ENCODE measurements at regions not wholly inside any gene's neighbourhood (a gene's known extent, or its start where the extent isn't known, plus 50 kb on each side); places are given as distances from the start of the nearest gene placed in this dataset.
"Not testable (repeated sequence)": the region's sequence is repeated elsewhere in the genome, so short reads cannot be mapped to it uniquely, and the experiment has no call there.

DNA sequence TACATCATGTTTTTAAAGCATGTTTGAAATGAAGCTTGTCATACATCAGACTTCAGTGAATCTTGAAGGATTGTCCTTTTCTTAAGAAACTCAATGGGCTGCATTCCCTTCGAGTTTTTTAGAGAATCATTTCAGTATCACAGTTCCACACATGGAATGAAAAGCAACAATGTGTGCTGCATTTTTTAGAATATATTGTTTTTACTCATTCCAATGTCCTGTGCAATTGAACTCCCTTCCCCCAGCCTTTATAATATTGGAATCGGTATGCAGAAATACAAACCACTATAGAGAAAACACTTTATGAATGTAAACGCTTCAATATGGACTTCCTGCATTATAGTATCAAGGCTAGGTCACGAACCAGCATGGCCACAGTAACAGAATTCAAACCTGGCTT is 634.4 kb downstream of the GATA3 start:
- DNase-seq (ENCODE audit: low spot score) = no peak

DNA sequence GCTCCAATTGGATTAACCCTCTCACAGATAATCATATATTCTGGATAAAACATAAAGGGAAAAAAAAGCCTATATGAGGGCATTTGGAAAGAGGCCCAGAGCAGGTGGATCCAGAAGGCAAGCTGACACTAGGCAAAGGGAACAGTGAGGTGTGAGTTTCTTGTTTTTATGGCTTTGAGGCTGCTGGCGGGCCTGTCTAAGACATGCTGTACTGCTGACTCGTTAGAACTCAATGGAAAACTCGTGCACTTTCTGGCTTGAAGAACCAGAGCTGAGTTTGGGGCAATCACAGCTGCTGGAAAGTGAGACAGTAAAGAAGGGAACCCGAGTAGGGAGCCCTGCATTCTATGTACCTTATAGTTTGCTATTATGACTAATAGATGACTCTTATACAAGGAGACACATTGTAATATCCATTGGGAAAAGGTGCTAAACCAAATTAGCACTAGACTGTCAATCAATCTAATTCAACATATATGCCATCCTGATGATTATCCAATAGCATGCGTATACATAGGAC is 637.1 kb downstream of the GATA3 start:
- no peak for DNase-seq (ENCODE audit: low spot score)

DNA sequence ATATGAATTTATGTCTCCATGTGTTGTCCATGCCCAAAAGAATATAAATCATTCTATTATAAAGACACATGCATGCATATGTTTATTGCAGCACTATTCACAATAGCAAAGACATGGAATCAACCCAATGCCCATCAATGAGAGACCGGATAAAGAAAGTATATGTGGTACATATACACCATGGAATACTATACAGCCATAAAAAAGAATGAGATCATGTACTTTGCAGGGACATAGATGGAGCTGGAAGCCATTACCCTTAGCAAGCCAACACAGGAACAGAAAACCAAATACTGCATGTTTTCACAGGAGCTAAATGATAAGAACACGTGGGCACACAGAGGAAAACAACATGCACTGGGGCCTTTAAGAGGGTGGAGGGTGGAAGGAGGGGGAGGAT is 639.1 kb downstream of the GATA3 start:
- not testable (repeated sequence) for DNase-seq (ENCODE audit: low spot score)

DNA sequence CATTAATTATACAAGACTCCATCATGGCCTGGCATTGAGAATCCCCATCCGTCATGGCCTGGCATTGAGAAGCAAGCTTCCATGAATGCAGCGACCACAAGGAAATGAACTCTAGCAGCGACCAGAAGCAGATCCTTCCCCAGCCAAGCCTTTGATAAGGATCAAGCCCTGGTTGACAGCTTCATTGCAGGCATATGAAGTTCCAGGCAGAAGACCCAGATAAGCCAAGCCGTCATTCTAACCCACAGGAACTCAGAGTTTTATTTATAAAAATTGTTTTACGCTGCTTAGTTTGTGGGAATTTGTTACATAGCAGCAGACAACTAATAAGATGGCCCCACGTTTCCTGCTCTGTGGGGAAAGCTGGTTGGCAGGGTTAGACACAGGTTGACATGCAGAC is 642.3 kb downstream of the GATA3 start:
- no peak for DNase-seq (ENCODE audit: low spot score)

DNA sequence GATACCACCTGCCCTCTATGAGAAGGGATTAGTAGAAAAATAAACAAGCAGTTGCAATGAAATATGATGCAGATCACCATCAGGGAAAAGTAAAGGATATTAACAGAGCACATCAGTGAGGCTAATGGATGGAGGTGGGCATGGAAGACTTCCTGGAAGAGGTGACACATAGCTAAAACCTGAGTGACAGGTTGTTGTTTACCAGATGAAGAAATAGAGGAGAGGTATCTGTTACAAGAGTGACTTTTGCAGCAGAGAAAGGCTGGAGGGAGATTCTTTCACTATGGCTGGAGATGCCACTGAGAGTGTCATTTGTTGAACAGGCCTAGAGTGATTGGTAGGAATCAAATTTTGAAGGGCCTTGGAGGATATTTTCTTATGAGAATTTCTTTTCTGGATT is 646.2 kb downstream of the GATA3 start:
- no peak for DNase-seq (ENCODE audit: low spot score)

DNA sequence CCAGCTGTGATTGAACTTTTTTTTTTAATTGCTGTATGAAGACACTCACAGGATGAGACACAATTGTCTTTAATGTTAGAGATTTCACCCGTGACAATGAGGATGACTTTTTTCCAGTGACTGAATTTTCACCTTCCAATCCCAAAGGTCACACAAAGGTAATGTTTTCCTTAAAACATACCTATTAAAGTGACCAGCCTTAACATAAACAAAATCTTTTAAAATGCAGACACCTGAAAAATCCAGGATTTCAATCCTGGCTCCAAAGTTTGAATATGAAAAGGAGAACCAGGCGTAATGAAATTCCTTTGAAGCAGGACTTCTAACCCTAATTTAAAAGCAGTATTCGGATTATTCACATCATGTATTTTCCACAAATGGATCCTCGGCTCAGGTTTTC is 647.7 kb downstream of the GATA3 start:
- no peak for DNase-seq (ENCODE audit: low spot score)

DNA sequence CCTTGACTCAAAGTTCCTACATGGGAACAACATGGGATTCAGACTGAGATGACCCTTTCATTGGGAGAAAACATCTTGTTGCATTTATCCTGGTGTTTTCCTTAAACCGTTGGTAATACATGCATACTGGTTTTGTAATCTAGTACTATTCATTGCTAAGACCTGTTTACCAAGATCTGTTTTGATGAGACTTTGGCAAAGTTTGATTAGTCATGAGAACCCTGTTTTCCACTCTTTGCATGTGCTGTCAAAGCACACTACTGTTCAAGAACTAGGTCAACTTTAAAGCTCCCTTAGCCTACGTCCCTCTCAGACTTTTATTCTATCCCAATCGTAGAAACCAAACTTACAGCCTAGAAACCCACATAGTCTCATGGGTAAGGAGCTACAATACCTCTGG is 650.9 kb downstream of the GATA3 start:
- no peak for DNase-seq (ENCODE audit: low spot score)

DNA sequence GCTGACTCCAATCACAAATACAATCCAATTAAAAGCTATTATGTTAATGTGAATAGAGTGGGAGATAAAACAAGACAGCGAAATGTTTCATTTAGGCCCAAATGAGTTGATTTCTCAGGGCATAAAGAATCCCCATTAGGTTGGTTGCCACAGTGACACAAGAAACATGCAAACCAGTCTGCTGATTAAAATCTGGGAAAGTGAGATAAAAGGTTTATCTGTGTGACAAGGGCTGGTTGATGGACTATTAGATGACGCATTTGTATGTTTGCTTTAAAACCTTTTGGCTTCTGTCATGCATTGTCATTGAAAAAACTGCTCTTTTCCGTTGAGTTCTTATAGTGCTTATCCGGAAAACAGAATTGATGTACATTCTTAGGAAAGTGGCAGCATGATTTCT is 658.2 kb downstream of the GATA3 start:
- DNase-seq (ENCODE audit: low spot score) = no peak

DNA sequence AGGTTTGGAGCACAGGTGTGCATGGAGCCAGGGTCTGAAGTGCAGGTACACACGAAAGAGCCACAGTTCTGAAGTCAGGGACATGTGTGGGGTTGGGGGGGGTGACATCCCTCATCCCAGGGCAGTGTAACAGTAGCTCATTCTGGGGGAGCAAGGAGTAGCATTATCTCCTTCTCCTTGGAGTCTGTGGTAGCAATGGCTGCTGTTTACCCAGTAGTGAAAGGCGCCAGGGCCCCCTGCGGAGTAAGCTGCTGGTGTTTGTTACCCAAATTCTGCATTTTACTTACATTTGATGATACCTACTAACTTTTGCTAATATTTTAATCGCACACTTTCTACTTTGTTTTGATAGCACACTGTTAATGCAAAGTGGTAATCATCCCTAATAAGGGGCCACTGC is 665.5 kb downstream of the GATA3 start:
- DNase-seq (ENCODE audit: low spot score) = no peak

DNA sequence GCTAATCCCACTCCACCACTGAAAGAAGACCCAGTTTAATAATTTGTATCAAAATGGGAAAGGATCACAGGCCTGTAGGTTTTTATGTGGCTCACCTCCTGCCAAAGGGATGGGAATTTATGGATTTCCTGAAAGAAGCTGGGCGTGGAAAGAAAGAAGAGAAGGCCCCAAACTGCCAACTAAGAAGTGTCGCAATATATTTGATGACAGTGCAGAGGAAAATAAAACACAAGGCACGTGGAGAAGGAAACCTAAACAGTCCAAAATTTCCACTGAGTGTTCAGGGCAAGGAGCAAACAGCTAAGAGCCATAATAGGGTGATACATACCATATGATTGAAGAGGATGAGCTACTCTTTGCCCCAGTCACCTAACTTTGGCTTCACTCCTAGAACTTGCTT is 667.2 kb downstream of the GATA3 start:
- no peak for DNase-seq (ENCODE audit: low spot score)

DNA sequence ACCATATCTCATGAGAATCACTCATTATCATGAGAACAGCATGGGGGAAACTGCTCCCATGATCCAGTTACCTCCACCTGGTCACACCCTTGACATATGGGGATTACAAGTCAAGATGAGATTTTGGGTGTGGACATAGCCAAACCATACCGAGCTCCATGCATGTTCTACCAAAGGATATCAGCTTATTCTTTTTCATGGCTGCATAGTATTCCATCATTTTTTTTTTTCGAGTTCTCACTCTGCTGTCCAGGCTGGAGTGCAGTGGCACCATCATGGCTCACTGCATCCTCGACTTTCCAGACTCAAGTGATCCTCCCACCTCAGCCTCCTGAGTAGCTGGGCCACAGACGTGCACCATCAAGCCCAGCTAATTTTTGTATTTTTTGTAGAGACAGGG is 668.3 kb downstream of the GATA3 start:
- DNase-seq (ENCODE audit: low spot score) = no peak

DNA sequence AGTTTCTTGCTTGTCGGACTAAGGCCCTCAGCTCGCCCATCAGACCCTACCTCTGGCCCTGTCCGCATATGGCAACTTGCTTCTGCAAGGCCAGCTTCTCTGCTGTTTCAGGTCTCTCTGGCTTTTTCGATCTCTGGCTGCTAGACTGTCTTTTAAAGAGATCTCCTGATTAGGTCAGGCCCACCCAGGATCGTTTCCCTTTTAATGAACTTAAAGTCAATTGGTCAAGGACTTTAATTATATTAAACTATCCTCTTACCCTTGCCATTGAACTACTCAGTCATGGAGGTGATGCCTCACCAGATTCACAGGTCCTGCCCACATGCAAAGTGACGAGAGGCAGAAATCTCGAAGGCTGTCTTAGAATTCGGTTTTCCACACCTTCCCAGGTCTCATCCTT is 670.9 kb downstream of the GATA3 start:
- no peak for DNase-seq (ENCODE audit: low spot score)

DNA sequence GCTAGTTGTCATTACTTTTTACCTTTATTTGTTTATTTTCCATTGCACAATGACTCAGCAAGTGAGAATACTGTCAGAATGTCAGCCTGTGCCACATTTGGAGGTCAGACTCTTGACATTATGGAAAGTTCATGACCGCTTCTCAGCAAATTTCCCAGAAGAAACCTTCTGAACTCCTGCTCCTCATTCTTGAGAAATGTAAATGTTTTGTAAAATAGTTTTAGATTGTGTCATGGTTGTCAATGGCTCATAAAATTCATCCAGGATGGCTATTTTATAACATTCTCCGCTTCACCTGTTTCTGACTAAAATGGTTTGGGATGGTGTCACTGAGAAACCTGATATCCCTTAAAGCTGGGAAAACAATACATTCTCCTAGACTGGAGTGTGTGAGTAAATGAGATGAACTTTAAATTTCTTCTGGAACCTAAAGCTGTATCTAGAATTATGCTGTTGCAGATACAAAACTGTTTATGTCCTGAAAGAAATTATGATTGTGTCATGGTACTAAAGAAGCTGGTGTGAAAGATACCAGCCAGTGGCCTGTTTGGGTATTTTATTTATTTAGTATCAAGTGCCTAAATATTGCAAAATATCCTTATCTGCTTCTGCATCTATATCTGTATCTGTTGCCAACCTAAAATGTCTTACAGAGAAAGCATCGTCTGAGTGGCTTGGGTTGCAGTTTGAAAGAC is 671.7 kb downstream of the GATA3 start:
- DNase-seq (ENCODE audit: low spot score) = no peak

DNA sequence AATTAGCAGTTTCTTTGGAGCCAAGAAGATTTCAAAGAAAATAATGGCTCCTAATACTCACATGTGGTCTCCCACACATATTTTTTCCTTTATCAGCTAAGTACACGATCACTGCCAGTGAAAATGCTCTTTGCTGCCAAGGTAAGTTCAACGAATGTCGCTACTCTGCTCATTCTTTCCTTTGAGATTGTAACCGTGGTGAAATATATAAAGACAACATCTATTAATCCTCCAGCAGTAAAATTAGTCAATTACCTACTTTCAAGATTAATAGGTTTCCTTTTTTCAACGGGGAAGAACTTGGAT is 672.2 kb downstream of the GATA3 start:
- DNase-seq (ENCODE audit: low spot score) = no peak

DNA sequence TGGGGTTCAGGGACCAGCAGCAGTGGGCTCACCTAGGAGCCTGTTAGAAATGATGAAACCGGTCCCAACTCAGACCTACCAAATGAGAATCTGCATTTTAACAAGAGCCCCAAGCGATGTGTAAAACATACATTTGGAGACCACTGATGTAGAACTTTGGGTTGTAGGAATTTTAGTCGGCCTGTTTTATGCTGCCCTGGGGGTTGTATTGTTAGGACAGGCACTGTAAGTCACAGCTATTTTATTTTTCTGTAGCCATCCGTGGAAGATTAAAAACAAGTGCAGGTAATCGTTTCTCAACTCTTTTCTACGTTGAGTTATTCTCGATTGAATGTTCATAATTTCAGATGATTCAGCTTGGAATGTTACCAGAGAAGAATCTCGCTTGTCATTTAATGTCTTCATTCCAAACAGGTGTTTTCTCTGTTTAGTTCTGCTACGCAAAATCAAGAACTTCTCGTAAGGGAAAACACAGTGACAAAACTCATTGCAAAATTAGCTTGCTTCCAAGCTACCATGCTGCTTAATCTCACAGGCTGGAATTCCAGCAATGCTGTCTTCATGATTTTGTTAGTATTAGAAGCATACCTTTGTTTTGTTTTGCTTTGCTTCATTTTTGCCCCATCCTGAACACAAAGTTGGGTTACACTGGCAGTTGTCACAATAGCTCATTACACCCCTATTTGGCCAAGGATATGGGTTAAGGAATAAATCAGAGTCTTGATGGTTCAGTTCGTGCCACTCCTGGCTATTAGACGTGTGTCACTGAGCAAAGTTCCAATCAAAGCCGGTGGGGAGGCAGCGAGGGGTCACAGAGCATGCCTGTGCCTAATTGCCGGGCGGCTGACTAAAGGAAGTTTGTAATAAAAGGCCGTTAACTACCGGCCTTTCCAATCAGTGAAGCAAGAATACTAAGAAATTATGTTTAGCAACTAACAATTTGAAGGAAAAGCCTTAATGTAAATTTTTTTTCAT is 676.9 kb downstream of the GATA3 start:
- DNase-seq (ENCODE audit: low spot score) = no peak

DNA sequence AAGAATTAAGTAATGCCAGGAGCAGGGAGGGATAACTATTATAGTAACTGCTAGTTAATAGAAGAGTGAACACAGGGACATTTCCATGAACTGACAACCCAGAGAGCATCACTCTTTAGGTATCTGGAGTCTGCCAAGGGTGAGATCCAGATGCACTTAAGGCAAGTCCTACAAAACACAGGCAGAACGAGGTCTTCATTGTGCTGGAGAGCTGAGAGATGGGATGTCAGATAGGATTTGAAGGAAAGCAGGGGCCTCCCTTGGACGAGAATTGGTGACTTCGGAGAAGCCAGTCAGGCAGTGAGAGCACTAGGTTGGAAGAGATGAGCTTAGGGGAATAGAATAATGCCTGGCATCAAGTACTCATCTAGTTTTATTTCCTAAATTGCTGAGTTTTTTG is 684.5 kb downstream of the GATA3 start:
- DNase-seq (ENCODE audit: low spot score) = no peak

DNA sequence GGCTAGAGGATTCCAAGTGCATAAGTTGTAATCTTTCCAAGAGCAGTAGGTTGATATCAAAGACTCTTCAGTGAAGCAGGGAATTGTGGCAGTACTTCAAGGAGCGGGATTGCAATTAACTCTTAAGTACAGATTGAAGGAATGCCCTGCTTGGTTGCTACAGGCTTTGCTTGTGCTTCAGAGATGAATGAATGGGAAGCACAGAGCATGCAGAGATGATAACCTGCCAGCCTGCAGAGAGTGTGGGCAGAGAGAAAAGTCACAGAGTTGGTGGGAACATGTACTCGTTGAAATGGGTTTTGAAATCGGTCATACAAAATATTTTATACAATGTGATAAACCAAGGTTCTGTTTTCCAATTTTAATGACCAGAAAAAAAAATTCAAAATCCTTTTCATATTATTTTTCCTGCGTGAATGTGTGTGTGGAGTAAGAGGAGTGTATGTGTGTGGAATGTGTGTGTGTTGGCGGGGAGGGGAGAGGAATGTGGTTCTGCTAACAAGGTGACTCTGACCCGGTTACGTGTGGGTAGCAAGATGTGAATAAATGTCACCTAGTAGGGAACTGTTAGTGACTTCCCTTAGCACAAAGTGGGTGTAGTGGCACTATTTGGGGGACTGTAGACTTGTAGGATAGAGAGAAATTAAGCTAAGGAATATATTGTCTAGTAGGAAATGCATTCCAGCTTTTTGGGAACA is 697.8 kb downstream of the GATA3 start:
- DNase-seq (ENCODE audit: low spot score) = no peak

DNA sequence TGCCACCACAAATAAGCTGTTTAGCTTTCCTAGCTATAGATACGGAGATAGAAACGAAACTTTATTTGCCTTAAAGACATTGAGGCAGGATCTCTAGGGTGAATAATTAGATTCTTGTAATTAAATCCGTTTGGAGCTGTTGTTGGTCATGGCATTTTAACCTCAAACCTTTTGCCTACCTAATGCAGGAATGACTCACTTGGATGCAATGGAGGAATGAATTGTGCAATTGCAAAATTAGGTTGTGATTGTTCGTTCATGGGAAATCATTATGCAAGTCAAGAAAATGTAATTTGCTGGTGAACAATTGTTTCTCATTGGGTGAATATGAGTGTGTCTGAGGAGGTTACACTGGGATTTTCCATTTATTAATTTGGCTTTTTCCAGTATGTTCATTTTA is 703.5 kb downstream of the GATA3 start:
- no peak for DNase-seq (ENCODE audit: low spot score)

DNA sequence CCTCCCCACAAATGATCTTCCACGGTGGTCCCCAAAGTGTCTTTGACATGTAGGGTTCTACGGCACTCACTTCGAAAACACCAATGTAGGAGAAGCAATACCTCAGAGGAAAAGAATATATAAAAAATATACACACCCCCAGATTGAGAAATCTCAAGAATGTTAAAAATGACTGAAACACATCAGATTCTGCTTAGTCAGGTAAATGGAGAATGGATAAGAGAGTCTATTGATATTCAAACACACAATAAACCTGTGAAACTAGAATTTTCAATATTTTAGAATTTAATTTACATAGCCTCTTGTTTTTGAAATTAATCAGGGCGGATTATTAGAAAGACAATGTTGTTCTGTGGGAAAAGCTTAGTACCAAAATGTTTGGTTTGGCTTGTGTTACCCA is 712.4 kb downstream of the GATA3 start:
- no peak for DNase-seq (ENCODE audit: low spot score)

DNA sequence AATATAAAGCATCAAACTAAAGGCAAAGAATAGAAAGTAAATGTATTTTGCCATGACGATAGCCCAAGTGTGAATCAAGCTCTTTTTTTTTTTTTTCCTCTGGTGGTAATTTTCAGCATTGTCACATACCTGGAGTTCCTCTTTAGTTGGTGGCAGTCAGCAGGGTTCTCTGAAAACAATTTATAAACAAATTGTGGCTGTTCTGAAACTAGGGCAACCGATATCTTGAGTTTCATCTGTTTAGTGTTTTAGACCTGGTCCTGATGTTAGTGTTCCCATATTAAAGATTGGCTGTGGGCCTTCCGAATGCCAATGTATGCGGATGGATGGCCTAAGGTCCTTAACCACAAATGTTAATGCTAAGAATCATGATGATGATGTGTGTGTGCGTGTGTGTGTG is 713.1 kb downstream of the GATA3 start:
- no peak for DNase-seq (ENCODE audit: low spot score)

DNA sequence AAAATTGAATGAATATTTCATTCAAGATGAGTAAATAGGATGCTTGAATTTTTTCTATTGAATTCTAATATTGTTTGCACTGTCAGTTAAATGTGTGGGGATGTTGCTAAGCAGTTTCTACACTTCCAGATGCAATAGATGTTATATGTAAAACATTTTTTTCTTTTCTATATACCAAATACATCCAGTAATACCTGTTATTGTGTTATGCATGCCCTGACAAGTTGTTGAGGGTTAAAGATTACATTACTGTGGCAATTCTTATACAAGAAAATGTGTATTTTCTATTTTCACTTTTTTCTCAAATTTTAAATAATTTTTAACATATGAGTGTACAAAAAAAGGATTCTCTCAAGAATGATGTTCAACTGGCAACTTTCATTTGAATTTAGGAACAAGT is 713.9 kb downstream of the GATA3 start:
- DNase-seq (ENCODE audit: low spot score) = no peak

DNA sequence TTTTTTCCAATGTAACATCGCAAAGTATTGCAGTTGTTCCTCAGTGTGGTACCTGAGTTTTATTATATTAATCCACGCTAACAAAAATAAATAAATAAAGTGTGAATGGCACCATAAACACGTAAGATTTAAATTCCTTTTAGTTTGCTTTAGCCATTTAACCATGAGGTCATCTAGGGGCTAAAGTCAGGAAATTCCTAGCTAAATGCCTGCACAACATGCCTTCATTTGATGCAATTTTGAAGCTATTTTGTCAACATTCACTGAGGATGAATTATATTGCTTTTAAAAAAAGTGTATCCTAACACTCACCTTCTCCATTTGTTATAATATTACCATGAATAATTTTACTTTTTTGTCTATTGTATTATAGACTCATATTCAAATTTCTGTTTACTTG is 714.4 kb downstream of the GATA3 start:
- no peak for DNase-seq (ENCODE audit: low spot score)

Data from AG20443 (cell line).